ENCODE measurements at regions not wholly inside any gene's neighbourhood (a gene's known extent, or its start where the extent isn't known, plus 50 kb on each side); places are given as distances from the start of the nearest gene placed in this dataset.

DNA sequence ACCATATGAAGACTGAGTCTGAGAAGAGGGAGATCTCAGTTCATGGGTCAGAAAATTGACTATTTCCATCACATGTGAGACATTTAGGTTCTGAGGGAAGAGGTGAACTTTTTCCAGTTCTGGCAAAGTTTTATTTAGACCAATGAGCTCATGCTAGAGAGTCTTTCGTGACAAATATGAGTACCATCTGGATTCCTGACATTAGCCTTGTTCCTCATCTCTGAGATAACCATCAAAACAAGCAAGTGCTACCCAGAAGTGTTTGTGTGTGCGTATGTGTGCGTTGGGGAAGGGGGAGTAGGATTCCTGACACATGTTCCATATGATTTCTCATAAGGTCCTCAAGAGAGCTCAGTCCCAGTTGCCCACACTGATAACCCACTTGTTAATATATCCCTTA lies 120.6 kb downstream of the FASLG start:
- no peak for FAIRE-seq
- Histone ChIP-seq H4K20me1 (ENCODE audit: control insufficient read depth, extremely low read depth, insufficient read depth, low read length) (no peaks in the 10 kb centered on the region), H2AFZ (ENCODE audit: control insufficient read depth, low read length) (no peak overlapping the region), H3K36me3 (ENCODE audit: control insufficient read depth in 2 of 2, extremely low read depth in 1 of 2, insufficient read depth in 2 of 2, low read length in 2 of 2) (no peaks in the 10 kb centered on the region), H3K4me1 (ENCODE audit: control insufficient read depth, extremely low read depth, insufficient read depth, low read length) (peaks cover 3% of the 10 kb centered on the region), H3K4me3 (ENCODE audit: control insufficient read depth in 2 of 3, extremely low read depth in 1 of 3, insufficient read depth in 2 of 3, low read depth in 1 of 3, low read length in 3 of 3) (no peak overlapping the region), H3K27me3 (ENCODE audit: control insufficient read depth, extremely low read depth, insufficient read depth, low read length) (no peaks in the 10 kb centered on the region), H3K9me1 (ENCODE audit: control insufficient read depth, extremely low read depth, insufficient read depth, low read length) (no peaks in the 10 kb centered on the region), H3K9ac (ENCODE audit: control insufficient read depth, extremely low read depth, insufficient read depth, low read length) (no peak overlapping the region), H3K79me2 (ENCODE audit: control insufficient read depth, insufficient read depth, low read length) (no peaks in the 10 kb centered on the region), H3K9me3 (ENCODE audit: control insufficient read depth, low read depth, low read length) (no peaks in the 10 kb centered on the region), H3K4me2 (ENCODE audit: control insufficient read depth, extremely low read depth, insufficient read depth, low read depth, low read length) (no peak overlapping the region), H3K27ac (ENCODE audit: control insufficient read depth, insufficient read depth, low read length) (no peak overlapping the region)
- dilution Hi-C loops (cut with MboI; ENCODE audit: extremely low pct_ligation_motif_present, low sequenced_read_pairs) = no loop called here
- TF ChIP-seq, protein P1, sequence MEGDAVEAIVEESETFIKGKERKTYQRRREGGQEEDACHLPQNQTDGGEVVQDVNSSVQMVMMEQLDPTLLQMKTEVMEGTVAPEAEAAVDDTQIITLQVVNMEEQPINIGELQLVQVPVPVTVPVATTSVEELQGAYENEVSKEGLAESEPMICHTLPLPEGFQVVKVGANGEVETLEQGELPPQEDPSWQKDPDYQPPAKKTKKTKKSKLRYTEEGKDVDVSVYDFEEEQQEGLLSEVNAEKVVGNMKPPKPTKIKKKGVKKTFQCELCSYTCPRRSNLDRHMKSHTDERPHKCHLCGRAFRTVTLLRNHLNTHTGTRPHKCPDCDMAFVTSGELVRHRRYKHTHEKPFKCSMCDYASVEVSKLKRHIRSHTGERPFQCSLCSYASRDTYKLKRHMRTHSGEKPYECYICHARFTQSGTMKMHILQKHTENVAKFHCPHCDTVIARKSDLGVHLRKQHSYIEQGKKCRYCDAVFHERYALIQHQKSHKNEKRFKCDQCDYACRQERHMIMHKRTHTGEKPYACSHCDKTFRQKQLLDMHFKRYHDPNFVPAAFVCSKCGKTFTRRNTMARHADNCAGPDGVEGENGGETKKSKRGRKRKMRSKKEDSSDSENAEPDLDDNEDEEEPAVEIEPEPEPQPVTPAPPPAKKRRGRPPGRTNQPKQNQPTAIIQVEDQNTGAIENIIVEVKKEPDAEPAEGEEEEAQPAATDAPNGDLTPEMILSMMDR (optimal IDR thresholded peaks at IDR 0.05 in 1 of 3, IDR thresholded peaks at IDR 0.05 in 1 of 3, conservative IDR thresholded peaks at IDR 0.05 in 1 of 3; ENCODE audit: extremely low read depth in 1 of 3, insufficient read depth in 2 of 3, low read length in 3 of 3) = no peak
- TF ChIP-seq EZH2 (IDR thresholded peaks at IDR 0.05; ENCODE audit: low read length) = no peak
- no peak for DNase-seq (ENCODE audit: low read depth, low spot score)

DNA sequence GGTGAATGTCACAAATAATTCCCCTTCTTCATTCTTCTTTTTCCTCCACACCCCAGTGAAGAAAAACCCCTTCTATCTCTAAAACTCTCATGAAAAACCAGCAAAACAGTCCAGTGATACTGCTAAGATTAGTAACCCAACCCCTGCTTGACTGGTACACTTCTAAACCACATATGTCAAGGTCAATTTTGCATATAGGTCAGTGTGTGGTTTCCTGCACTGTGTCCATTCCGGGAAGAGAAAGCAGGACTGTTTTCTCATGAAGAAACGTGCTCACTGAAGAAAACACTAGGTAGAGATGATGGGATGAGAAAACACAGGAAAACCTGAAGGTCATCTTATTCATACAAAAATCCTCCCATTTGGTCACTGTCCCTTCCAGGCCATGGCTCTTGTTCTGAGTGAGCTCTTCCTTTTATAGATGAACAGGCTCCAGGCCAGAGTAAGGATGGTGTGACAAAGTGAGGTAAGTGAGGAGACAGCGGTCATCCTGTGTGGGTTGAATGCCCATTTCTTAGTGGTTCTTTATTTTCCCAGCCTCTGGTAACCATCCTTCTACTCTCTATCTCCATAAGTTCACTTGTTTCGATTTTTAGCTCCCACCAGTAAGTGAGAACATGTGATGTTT lies 122.7 kb downstream of the FASLG start:
- no peaks in the 10 kb centered on the region for H3K79me2 ChIP-seq (ENCODE audit: control insufficient read depth, insufficient read depth, low read length)
- no peaks in the 10 kb centered on the region for H3K9me3 ChIP-seq (ENCODE audit: control insufficient read depth, low read depth, low read length)
- TF ChIP-seq EZH2 (IDR thresholded peaks at IDR 0.05; ENCODE audit: low read length) = no peak
- TF ChIP-seq, protein P1 (optimal IDR thresholded peaks at IDR 0.05 in 1 of 3, IDR thresholded peaks at IDR 0.05 in 1 of 3, conservative IDR thresholded peaks at IDR 0.05 in 1 of 3; ENCODE audit: extremely low read depth in 1 of 3, insufficient read depth in 2 of 3, low read length in 3 of 3) = no peak
- H2AFZ ChIP-seq (ENCODE audit: control insufficient read depth, low read length) = no peak overlapping the region
- no peak overlapping the region for H3K4me3 ChIP-seq (ENCODE audit: control insufficient read depth in 2 of 3, extremely low read depth in 1 of 3, insufficient read depth in 2 of 3, low read depth in 1 of 3, low read length in 3 of 3)
- H3K4me1 ChIP-seq (ENCODE audit: control insufficient read depth, extremely low read depth, insufficient read depth, low read length) = no peaks in the 10 kb centered on the region
- H3K9ac ChIP-seq (ENCODE audit: control insufficient read depth, extremely low read depth, insufficient read depth, low read length) = no peak overlapping the region
- no peak overlapping the region for H3K27ac ChIP-seq (ENCODE audit: control insufficient read depth, insufficient read depth, low read length)
- H3K36me3 ChIP-seq (ENCODE audit: control insufficient read depth in 2 of 2, extremely low read depth in 1 of 2, insufficient read depth in 2 of 2, low read length in 2 of 2) = no peaks in the 10 kb centered on the region
- dilution Hi-C loops (cut with MboI; ENCODE audit: extremely low pct_ligation_motif_present, low sequenced_read_pairs) = no loop called here
- H3K4me2 ChIP-seq (ENCODE audit: control insufficient read depth, extremely low read depth, insufficient read depth, low read depth, low read length) = no peak overlapping the region
- FAIRE-seq (no peak), DNase-seq (ENCODE audit: low read depth, low spot score) (no peak)
- H4K20me1 ChIP-seq (ENCODE audit: control insufficient read depth, extremely low read depth, insufficient read depth, low read length) = no peaks in the 10 kb centered on the region
- no peaks in the 10 kb centered on the region for H3K27me3 ChIP-seq (ENCODE audit: control insufficient read depth, extremely low read depth, insufficient read depth, low read length)
- H3K9me1 ChIP-seq (ENCODE audit: control insufficient read depth, extremely low read depth, insufficient read depth, low read length) = no peaks in the 10 kb centered on the region
